Heart right ventricle (tissue), 16 donors: ENCODE measurements at regions not wholly inside any gene's neighbourhood (a gene's known extent, or its start where the extent isn't known, plus 50 kb on each side); places are given as distances from the start of the nearest gene placed in this dataset.

ENCODE experiments used
- ATAC-seq, 8 donors: fragments of 200-7000 bp; cut with Tn5 transposase; one replicate each; pipeline ENCODE4 v1.9.1; 2020; ENCODE audit warnings: mild to moderate bottlenecking in 8 of 8, moderate library complexity in 8 of 8, moderate number of reproducible peaks in 1 of 8
- DNase-seq, 2 donors: peaks; one replicate each; pipeline ENCODE4 v3.0.0-alpha.2; 2020
- H3K27ac ChIP-seq, 10 donors: fragments of 200-600 bp; sonication (generic) in 2 of 10; one replicate each; pipeline versions ENCODE4 v1.5.0 to v1.8.0; 2020 to 2022; ENCODE audit warnings: mild to moderate bottlenecking in 3 of 10
- H3K27me3 ChIP-seq, 7 donors: fragments of 200-600 bp; one replicate each; pipeline ENCODE4 v1.8.0; 2021 to 2022; ENCODE audit warnings: mild to moderate bottlenecking in 2 of 7
- H3K36me3 ChIP-seq, 9 donors: fragments of 200-600 bp; sonication (generic) in 1 of 9; one replicate each; pipeline versions ENCODE4 v1.5.0 to v1.8.0; 2020 to 2022; ENCODE audit warnings: mild to moderate bottlenecking in 2 of 9
- H3K4me1 ChIP-seq, 9 donors: fragments of 200-600 bp; sonication (generic) in 1 of 9; one replicate each; pipeline versions ENCODE4 v1.5.0 to v1.8.0; 2020 to 2022; ENCODE audit warnings: mild to moderate bottlenecking in 4 of 9
- H3K4me3 ChIP-seq, 10 donors: fragments of 200-600 bp; sonication (generic) in 2 of 10; one replicate each; pipeline versions ENCODE4 v1.5.0 to v1.8.0; 2020 to 2022; ENCODE audit warnings: mild to moderate bottlenecking in 7 of 10, moderate library complexity in 2 of 10
- H3K9me3 ChIP-seq, 11 donors: fragments of 200-600 bp in 10 of 11; sonication (generic) in 2 of 11; one replicate each; pipeline versions ENCODE4 v1.5.0 to v1.8.0; 2013 to 2022; ENCODE audit warnings: mild to moderate bottlenecking in 2 of 11, control low read depth in 1 of 11, moderate library complexity in 1 of 11
- WGBS, 2 donors: extraction: QIAGEN DNeasy Blood & Tissue Kit; methylation state at CpG; one replicate each; pipeline ENCODE4 v1.1.7; 2013; ENCODE audit warnings: inconsistent platforms in 1 of 2; 5-methylcytosine and 5-hydroxymethylcytosine counted together
- intact Hi-C, 10 donors: fragments of 100-400 bp; cut with DNase I; formaldehyde crosslinking; loops; one replicate each; pipeline versions ENCODE4 v1.11.1 to v1.14.2; 2022
- TF ChIP-seq, protein P1 (sequence below), 9 donors: fragments of 200-600 bp; sonication (generic) in 2 of 9; IDR thresholded peaks; one replicate each; pipeline versions ENCODE4 v1.5.0 to v1.8.0; 2021 to 2022; ENCODE audit warnings: antibody characterized with exemption in 9 of 9, mild to moderate bottlenecking in 5 of 9, moderate library complexity in 1 of 9
- donor health status: Arrhythmogenic right ventricular cardiomyopathy.
- donor health status: ischemic (EF 13 %, LVEDD 7.1; RV severe dilation, severe dysfunction).
- donor health status: healthy with polysubstance abuse.
- donor health status: DM: no; HTN: yes; CAD: no.
- donor health status: DM: no; HTN: no; CAD: no.
- donor health status: ischemic (EF 25% LVEDD 6.9; RV normal size, moderate dysfunction).
- donor health status: ischemic (EF 25% LVEDD 5.7; RV mildly dilated, moderate dysfunction).
- donor health status: healthy.
- donor health status: DM: yes; HTN: yes; CAD: no.
- donor health status: Ischemic cardiomyopathy.
- donor health status: ischemic (EF 35%, LVEDD 5.7; RV mildly dilated, moderate dysfunction).
- donor health status: nonischemic (EF 11% LVEDD 7.7; RV severe dilation, severe dysfunction).
- donor health status: DM: yes; HTN: yes; CAD: no.
- donor health status: PGD.
- donor health status: ischemic (EF 29% LVEDD 5.4; RV normal size, mild dysfunction).
- donor health status: nonischemic (EF 23%, LVEDD 6.1; RV moderate dilation, normal function).

GRCh38 chr5:54778783-54779182 is 206.6 kb downstream of the ESM1 start:
- H3K27me3 ChIP-seq = no peaks in the 10 kb centered on the region
- H3K9me3 ChIP-seq = peaks cover 0 to 18% (median 0%) of the 10 kb centered on the region in 11 donors
- DNase-seq = no peak
- no peak for ATAC-seq
- TF ChIP-seq, protein P1, sequence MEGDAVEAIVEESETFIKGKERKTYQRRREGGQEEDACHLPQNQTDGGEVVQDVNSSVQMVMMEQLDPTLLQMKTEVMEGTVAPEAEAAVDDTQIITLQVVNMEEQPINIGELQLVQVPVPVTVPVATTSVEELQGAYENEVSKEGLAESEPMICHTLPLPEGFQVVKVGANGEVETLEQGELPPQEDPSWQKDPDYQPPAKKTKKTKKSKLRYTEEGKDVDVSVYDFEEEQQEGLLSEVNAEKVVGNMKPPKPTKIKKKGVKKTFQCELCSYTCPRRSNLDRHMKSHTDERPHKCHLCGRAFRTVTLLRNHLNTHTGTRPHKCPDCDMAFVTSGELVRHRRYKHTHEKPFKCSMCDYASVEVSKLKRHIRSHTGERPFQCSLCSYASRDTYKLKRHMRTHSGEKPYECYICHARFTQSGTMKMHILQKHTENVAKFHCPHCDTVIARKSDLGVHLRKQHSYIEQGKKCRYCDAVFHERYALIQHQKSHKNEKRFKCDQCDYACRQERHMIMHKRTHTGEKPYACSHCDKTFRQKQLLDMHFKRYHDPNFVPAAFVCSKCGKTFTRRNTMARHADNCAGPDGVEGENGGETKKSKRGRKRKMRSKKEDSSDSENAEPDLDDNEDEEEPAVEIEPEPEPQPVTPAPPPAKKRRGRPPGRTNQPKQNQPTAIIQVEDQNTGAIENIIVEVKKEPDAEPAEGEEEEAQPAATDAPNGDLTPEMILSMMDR (IDR thresholded peaks at IDR 0.05) = no peak
- intact Hi-C loops = no loop called here
- no peak overlapping the region for H3K27ac ChIP-seq
- peaks cover 0 to 9% (median 0%) of the 10 kb centered on the region in 9 donors for H3K4me1 ChIP-seq
- no peak overlapping the region for H3K4me3 ChIP-seq
- WGBS, 2 donors = 91 to 92% methylated on average over 2 of the region's 2 CpGs
- no peaks in the 10 kb centered on the region for H3K36me3 ChIP-seq

GRCh38 chr5:54775645-54776044 is 209.7 kb downstream of the ESM1 start:
- TF ChIP-seq, protein P1 (IDR thresholded peaks at IDR 0.05) = no peak
- intact Hi-C loops = no loop called here
- Histone ChIP-seq H3K27ac (peak overlapping the region in 1 of 10 donors; percentile 39), H3K27me3 (no peaks in the 10 kb centered on the region), H3K4me3 (no peak overlapping the region), H3K36me3 (no peaks in the 10 kb centered on the region), H3K9me3 (no peaks in the 10 kb centered on the region), H3K4me1 (peaks cover 0 to 9% (median 0%) of the 10 kb centered on the region in 9 donors)
- ATAC-seq (no peak), DNase-seq (no peak)

DNA sequence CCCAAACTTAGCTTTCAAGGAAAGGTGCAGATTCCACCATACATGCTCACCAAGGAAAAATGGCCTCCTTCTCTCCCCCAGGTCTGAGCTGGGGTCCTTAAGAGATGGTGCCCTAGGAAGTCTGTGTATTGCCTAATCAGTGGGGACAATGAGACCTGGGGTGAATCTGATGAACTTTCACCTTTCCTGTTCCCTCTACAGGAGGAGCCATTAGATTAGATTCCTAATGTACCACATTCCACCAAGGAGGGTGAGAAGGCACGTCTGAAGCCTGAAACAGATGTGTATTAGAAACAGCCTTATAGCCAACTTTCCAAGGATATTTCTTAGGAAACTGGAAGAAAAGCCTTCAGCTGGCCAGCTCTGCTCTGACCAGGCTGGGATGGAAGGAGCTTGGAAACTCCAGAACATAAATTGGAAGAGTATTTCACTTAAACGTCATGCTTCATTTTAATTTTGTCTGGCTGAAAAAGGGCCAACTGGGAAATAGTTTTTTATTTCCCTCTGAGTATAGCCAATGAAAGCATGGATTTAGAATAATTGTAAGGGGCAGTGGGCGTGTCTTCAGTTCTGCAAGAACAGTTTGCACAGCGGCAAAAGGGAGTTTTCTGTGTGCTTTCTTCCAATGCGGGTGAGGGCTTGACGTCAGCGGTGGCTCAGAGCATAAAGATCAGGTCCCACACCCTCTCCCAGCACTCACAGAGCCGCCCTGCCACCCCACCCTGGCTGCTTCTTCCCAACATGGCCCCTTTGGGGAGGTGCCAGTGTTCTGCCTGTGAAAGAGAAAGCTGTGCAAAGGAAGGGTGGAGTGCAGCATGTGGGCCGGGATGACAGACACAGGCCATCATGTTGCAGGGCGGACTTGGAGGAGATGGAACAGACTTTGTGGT is 210.9 kb downstream of the ESM1 start:
- TF ChIP-seq, protein P1 (IDR thresholded peaks at IDR 0.05) = no peak
- peak overlapping the region in 3 of 10 donors; percentile 6 to 20 (median 11) for H3K4me3 ChIP-seq
- peaks cover 0 to 9% (median 0%) of the 10 kb centered on the region in 9 donors for H3K4me1 ChIP-seq
- ATAC-seq (peak; percentile 79 to 95 (median 91)), DNase-seq (peak; percentile 66)
- WGBS, 2 donors = 60 to 75% methylated on average over 10 of the region's 10 CpGs
- intact Hi-C loops = no loop called here
- H3K27ac ChIP-seq = peak overlapping the region in 5 of 10 donors; percentile 8 to 51 (median 42)
- H3K9me3 ChIP-seq = no peaks in the 10 kb centered on the region
- H3K36me3 ChIP-seq = no peaks in the 10 kb centered on the region
- H3K27me3 ChIP-seq = no peaks in the 10 kb centered on the region

- intact Hi-C loops = no loop called here
- TF ChIP-seq, protein P1 (IDR thresholded peaks at IDR 0.05) = no peak
- no peak overlapping the region for H3K27ac ChIP-seq
- no peak for ATAC-seq
- no peaks in the 10 kb centered on the region for H3K9me3 ChIP-seq
- 85 to 89% methylated on average over 2 of the region's 2 CpGs for WGBS, 2 donors
- DNase-seq = no peak
- H3K4me3 ChIP-seq = no peak overlapping the region
- peaks cover 0 to 9% (median 0%) of the 10 kb centered on the region in 9 donors for H3K4me1 ChIP-seq
- no peaks in the 10 kb centered on the region for H3K36me3 ChIP-seq
- no peaks in the 10 kb centered on the region for H3K27me3 ChIP-seq
Measured at GRCh38 chr5:54772684-54773083, 212.7 kb downstream of the ESM1 start.
